ENCODE measurements at regions not wholly inside any gene's neighbourhood (a gene's known extent, or its start where the extent isn't known, plus 50 kb on each side); places are given as distances from the start of the nearest gene placed in this dataset.
"Not testable (repeated sequence)": the region's sequence is repeated elsewhere in the genome, so short reads cannot be mapped to it uniquely, and the experiment has no call there.

GRCh38 chr2:158866082-158866481 lies 71.0 kb downstream of the DAPL1 start:
- not testable (repeated sequence) for DNase-seq

GRCh38 chr2:158867531-158868191 lies 72.5 kb downstream of the DAPL1 start:
- not testable (repeated sequence) for DNase-seq

GRCh38 chr2:158868386-158868785 lies 73.3 kb downstream of the DAPL1 start:
- not testable (repeated sequence) for DNase-seq

GRCh38 chr2:158869122-158869521 lies 74.0 kb downstream of the DAPL1 start:
- not testable (repeated sequence) for DNase-seq

- DNase-seq: not testable (repeated sequence)
These were observed 74.5 kb downstream of the DAPL1 start for GRCh38 chr2:158869609-158870008.

- DNase-seq: no peak
These were observed 82.9 kb downstream of the DAPL1 start for GRCh38 chr2:158878003-158878402.

- DNase-seq: no peak
These were observed 84.2 kb downstream of the DAPL1 start for GRCh38 chr2:158879229-158879903.

- DNase-seq: no peak
These were observed 86.1 kb upstream of the TANC1 start for GRCh38 chr2:158882297-158882696.

- DNase-seq: not testable (repeated sequence)
These were observed 83.9 kb upstream of the TANC1 start for GRCh38 chr2:158884552-158884951.

GRCh38 chr2:158885018-158885678 lies 83.3 kb upstream of the TANC1 start:
- DNase-seq: not testable (repeated sequence)

GRCh38 chr2:158885679-158886050 lies 82.8 kb upstream of the TANC1 start:
- not testable (repeated sequence) for DNase-seq

- DNase-seq: peak in 1 of 5 donors; percentile 16
These were observed 79.1 kb upstream of the TANC1 start for GRCh38 chr2:158889135-158889853.

GRCh38 chr2:158890296-158890905 lies 78.0 kb upstream of the TANC1 start:
- no peak for DNase-seq

- DNase-seq: no peak
These were observed 75.4 kb upstream of the TANC1 start for GRCh38 chr2:158893026-158893425.

GRCh38 chr2:158893474-158893873 lies 75.0 kb upstream of the TANC1 start:
- DNase-seq: no peak

- no peak for DNase-seq
These were observed 74.4 kb upstream of the TANC1 start for GRCh38 chr2:158894078-158894477.

- no peak for DNase-seq
These were observed 73.9 kb upstream of the TANC1 start for GRCh38 chr2:158894572-158894971.

- DNase-seq: no peak
These were observed 68.1 kb upstream of the TANC1 start for GRCh38 chr2:158900345-158900744.

- DNase-seq: no peak
These were observed 66.4 kb upstream of the TANC1 start for GRCh38 chr2:158902005-158902398.

GRCh38 chr2:158903711-158904405 lies 64.6 kb upstream of the TANC1 start:
- DNase-seq: no peak

GRCh38 chr2:158904627-158905177 lies 63.7 kb upstream of the TANC1 start:
- no peak for DNase-seq

GRCh38 chr2:158905341-158905740 lies 63.1 kb upstream of the TANC1 start:
- no peak for DNase-seq

All from T-helper 1 cell (primary cell).